GM23338 (cell line): ENCODE measurements at regions not wholly inside any gene's neighbourhood (a gene's known extent, or its start where the extent isn't known, plus 50 kb on each side); places are given as distances from the start of the nearest gene placed in this dataset.

Experiments
- ATAC-seq: fragments of 200-7000 bp; cut with Tn5 transposase; 3 replicates; pipeline ENCODE4 v1.9.1; 2020
- DNase-seq: peaks from one replicate; pipeline ENCODE4 v3.0.0-alpha.2; 2015; ENCODE audit warnings: low spot score
- H2AFZ ChIP-seq: fragments of 200-600 bp; sonication (generic); 2 replicates; pipeline ENCODE4 v1.8.0; 2016; ENCODE audit warnings: antibody characterized with exemption, mild to moderate bottlenecking, moderate library complexity
- H3F3A ChIP-seq: fragments of 200-600 bp; sonication (generic); replicated peaks from 2 replicates; pipeline ENCODE4 v1.8.0; 2017; ENCODE audit warnings: antibody characterized with exemption, mixed run types, low read depth
- H3K27ac ChIP-seq: fragments of 200-600 bp; sonication (generic); 2 replicates; pipeline ENCODE4 v1.6.1; 2016; ENCODE audit warnings: low read depth
- H3K27me3 ChIP-seq: fragments of 200-600 bp; sonication (generic); 2 replicates; pipeline ENCODE4 v1.8.0; 2016; ENCODE audit warnings: mild to moderate bottlenecking, mixed run types, moderate library complexity; ENCODE audit not compliant: insufficient read depth
- H3K36me3 ChIP-seq: fragments of 200-600 bp; sonication (generic); 2 replicates; pipeline ENCODE4 v1.8.0; 2016; ENCODE audit warnings: mild to moderate bottlenecking; ENCODE audit not compliant: insufficient read depth
- H3K4me1 ChIP-seq: fragments of 200-600 bp; sonication (generic); 2 replicates; pipeline ENCODE4 v1.8.0; 2016; ENCODE audit warnings: mild to moderate bottlenecking, moderate library complexity; ENCODE audit not compliant: insufficient read depth
- H3K4me2 ChIP-seq: fragments of 200-600 bp; sonication (generic); 2 replicates; pipeline ENCODE4 v1.7.1; 2017; ENCODE audit warnings: mixed run types
- H3K4me3 ChIP-seq: fragments of 200-600 bp; sonication (generic); 2 replicates; pipeline ENCODE4 v1.6.1; 2016; ENCODE audit warnings: mixed run types
- H3K79me2 ChIP-seq: fragments of 200-600 bp; sonication (generic); replicated peaks from 2 replicates; pipeline ENCODE4 v1.8.0; 2017; ENCODE audit warnings: mild to moderate bottlenecking; ENCODE audit not compliant: insufficient read depth
- H3K9me2 ChIP-seq: fragments of 200-600 bp; sonication (generic); 2 replicates; pipeline ENCODE4 v1.8.0; 2017; ENCODE audit not compliant: insufficient read depth
- H4K20me1 ChIP-seq: fragments of 200-600 bp; sonication (generic); replicated peaks from 2 replicates; pipeline ENCODE4 v1.8.0; 2017; ENCODE audit warnings: mild to moderate bottlenecking; ENCODE audit not compliant: insufficient read depth
- H3K27ac Mint-ChIP-seq: 2 replicates; pipeline ENCODE4 v1.8.0; 2020; ENCODE audit warnings: inconsistent platforms, mild to moderate bottlenecking, moderate library complexity, mixed read lengths
- H3K27me3 Mint-ChIP-seq: 3 replicates; pipeline ENCODE4 v1.8.0; 2022; ENCODE audit warnings: low read depth, mild to moderate bottlenecking, moderate library complexity, mixed read lengths, inconsistent platforms; ENCODE audit not compliant: insufficient read depth, poor library complexity
- H3K36me3 Mint-ChIP-seq: 3 replicates; pipeline ENCODE4 v1.8.0; 2021; ENCODE audit warnings: low read depth, mild to moderate bottlenecking, inconsistent platforms, moderate library complexity, mixed read lengths
- H3K4me1 Mint-ChIP-seq: 3 replicates; pipeline ENCODE4 v1.8.0; 2020; ENCODE audit warnings: mild to moderate bottlenecking, inconsistent platforms, mixed read lengths
- H3K4me3 Mint-ChIP-seq: 3 replicates; pipeline ENCODE4 v1.8.0; 2021; ENCODE audit warnings: moderate library complexity, mild to moderate bottlenecking, inconsistent platforms, mixed read lengths
- H3K9me3 Mint-ChIP-seq: 3 replicates; pipeline ENCODE4 v1.8.0; 2020; ENCODE audit warnings: moderate library complexity, mild to moderate bottlenecking, inconsistent platforms, mixed read lengths
- CREB1 ChIP-seq: fragments of 250-450 bp; sonication (Bioruptor Pico); IDR thresholded peaks from 2 replicates; pipeline ENCODE4 v1.5.0; 2020; ENCODE audit warnings: low read depth, mild to moderate bottlenecking, moderate library complexity
- EZH2 ChIP-seq: fragments of 200-600 bp; sonication (generic); IDR thresholded peaks from one replicate; pipeline ENCODE4 v1.8.0; 2017; ENCODE audit warnings: antibody characterized with exemption, mild to moderate bottlenecking, low read depth; ENCODE audit not compliant: unreplicated experiment
- EZH2phosphoT487 ChIP-seq: fragments of 200-600 bp; sonication (generic); IDR thresholded peaks from one replicate; pipeline ENCODE4 v1.8.1; 2018; ENCODE audit warnings: antibody characterized with exemption; ENCODE audit not compliant: unreplicated experiment
- JUNB ChIP-seq: IDR thresholded peaks from one replicate; pipeline ENCODE4 v1.6.1; 2016; ENCODE audit warnings: antibody characterized with exemption; ENCODE audit not compliant: unreplicated experiment
- NANOG ChIP-seq: IDR thresholded peaks from 2 replicates; pipeline ENCODE4 v1.6.1; 2016; ENCODE audit warnings: antibody characterized with exemption, borderline replicate concordance
- POLR2AphosphoS5 ChIP-seq: IDR thresholded peaks from 2 replicates; pipeline ENCODE4 v1.6.1; 2016; ENCODE audit warnings: antibody characterized with exemption, low read depth
- REST ChIP-seq: IDR thresholded peaks from one replicate; pipeline ENCODE4 v1.6.1; 2018; ENCODE audit warnings: antibody characterized with exemption; ENCODE audit not compliant: unreplicated experiment
- STAT1 ChIP-seq: IDR thresholded peaks from one replicate; pipeline ENCODE4 v1.6.1; 2016; ENCODE audit warnings: antibody characterized with exemption; ENCODE audit not compliant: unreplicated experiment
- ZNF114 ChIP-seq: fragments of 250-450 bp; sonication (Bioruptor Pico); IDR thresholded peaks from 2 replicates; pipeline ENCODE4 v1.5.0; 2020; ENCODE audit warnings: mild to moderate bottlenecking, moderate library complexity
- ZNF331 ChIP-seq: fragments of 250-450 bp; sonication (Bioruptor Pico); IDR thresholded peaks from 2 replicates; pipeline ENCODE4 v1.5.0; 2020; ENCODE audit warnings: low read depth, mild to moderate bottlenecking, moderate library complexity
- TF ChIP-seq, protein P1 (sequence below), 2 experiments: fragments of 200-600 bp in 1 of 2; sonication (generic) in 1 of 2; conservative IDR thresholded peaks; 2 replicates each; pipeline versions ENCODE4 v1.5.1 to v1.6.1; 2016 to 2017; ENCODE audit warnings: antibody characterized with exemption in 2 of 2, low read depth in 2 of 2, mild to moderate bottlenecking in 2 of 2, moderate library complexity in 1 of 2
- TF ChIP-seq, protein P2 (sequence below): IDR thresholded peaks from 2 replicates; pipeline ENCODE4 v1.6.1; 2016; ENCODE audit warnings: antibody characterized with exemption

DNA sequence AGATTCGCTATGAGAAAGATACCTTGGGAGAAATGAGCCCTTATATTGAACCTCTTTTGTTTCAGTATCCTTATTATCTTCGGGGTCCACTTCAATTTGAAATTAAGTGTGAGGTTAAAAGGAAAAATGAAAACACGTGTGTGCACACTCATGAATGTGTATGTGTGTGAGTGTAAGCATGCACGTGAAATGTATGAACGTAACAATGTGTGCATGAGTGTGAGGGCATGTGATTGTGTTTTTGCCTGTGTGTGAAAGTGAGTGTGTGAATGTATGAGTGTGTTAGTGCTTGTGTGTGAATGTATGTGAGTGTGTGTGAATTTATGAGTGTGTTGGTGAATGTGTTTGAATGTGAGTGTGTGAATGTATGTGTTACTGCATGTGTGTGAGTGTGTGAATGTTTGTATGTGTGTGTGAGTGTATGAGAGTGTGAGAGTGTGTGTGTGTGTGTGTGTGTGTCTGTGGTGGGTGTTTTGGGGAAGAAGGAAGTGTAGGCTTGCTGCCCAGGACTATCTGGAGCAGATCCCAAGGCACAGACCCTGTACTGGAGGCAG, 224.0 kb upstream of the CDH13 start:
- no peak overlapping the region for H2AFZ ChIP-seq
- H3K79me2 ChIP-seq = no peaks in the 10 kb centered on the region
- H3K36me3 ChIP-seq = no peaks in the 10 kb centered on the region
- H4K20me1 ChIP-seq = no peaks in the 10 kb centered on the region
- no peaks in the 10 kb centered on the region for H3F3A ChIP-seq
- Mint-ChIP-seq H3K27ac (no peak overlapping the region), H3K9me3 (no peaks in the 10 kb centered on the region; the same call in 2 of the 3 replicates), H3K27me3 (peaks cover 4% of the 10 kb centered on the region), H3K36me3 (no peaks in the 10 kb centered on the region), H3K4me3 (no peak overlapping the region), H3K4me1 (peaks cover 7% of the 10 kb centered on the region; the same call in 2 of the 3 replicates)
- H3K27ac ChIP-seq = no peak overlapping the region
- no peak for ATAC-seq
- no peaks in the 10 kb centered on the region for H3K27me3 ChIP-seq
- TF ChIP-seq EZH2phosphoT487 (no peak), ZNF331 (CRISPR knock-in tag) (no peak), CREB1 (no peak)
- no peaks in the 10 kb centered on the region for H3K4me1 ChIP-seq
- no peaks in the 10 kb centered on the region; the same call in 1 of the 2 replicates for H3K9me2 ChIP-seq
- H3K4me3 ChIP-seq = no peak overlapping the region
- H3K4me2 ChIP-seq = no peak overlapping the region
- DNase-seq = no peak

DNA sequence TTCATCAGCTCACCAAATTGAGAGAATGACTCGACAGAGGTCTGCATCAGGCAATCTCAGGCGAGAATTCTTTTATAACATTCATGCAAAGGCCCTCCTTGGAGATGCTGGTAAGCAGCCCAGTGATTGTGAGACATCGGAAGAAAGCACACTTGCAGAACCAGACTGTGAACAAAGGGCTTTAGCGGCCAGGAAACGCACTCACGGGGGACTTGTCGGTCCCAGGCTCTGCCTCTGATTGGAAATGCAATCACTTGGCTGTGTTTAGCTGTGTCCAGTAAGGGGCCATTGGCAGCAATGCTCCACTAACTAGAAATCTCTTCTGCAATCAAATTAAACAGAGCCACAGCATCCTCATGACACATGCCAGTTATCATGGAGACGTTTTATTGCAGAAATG, 226.7 kb upstream of the CDH13 start:
- Mint-ChIP-seq H3K9me3 (no peaks in the 10 kb centered on the region), H3K36me3 (no peaks in the 10 kb centered on the region), H3K27me3 (no peaks in the 10 kb centered on the region), H3K4me3 (no peak overlapping the region), H3K27ac (no peak overlapping the region), H3K4me1 (no peaks in the 10 kb centered on the region)
- Histone ChIP-seq H2AFZ (no peak overlapping the region), H3K36me3 (no peaks in the 10 kb centered on the region), H3K79me2 (no peaks in the 10 kb centered on the region), H4K20me1 (no peaks in the 10 kb centered on the region), H3K4me2 (no peak overlapping the region), H3K27me3 (no peaks in the 10 kb centered on the region), H3K9me2 (no peaks in the 10 kb centered on the region; the same call in 1 of the 2 replicates), H3F3A (no peaks in the 10 kb centered on the region), H3K4me3 (no peak overlapping the region), H3K27ac (no peak overlapping the region), H3K4me1 (no peaks in the 10 kb centered on the region)
- no peak for ATAC-seq
- DNase-seq = no peak
- TF ChIP-seq, protein P1, sequence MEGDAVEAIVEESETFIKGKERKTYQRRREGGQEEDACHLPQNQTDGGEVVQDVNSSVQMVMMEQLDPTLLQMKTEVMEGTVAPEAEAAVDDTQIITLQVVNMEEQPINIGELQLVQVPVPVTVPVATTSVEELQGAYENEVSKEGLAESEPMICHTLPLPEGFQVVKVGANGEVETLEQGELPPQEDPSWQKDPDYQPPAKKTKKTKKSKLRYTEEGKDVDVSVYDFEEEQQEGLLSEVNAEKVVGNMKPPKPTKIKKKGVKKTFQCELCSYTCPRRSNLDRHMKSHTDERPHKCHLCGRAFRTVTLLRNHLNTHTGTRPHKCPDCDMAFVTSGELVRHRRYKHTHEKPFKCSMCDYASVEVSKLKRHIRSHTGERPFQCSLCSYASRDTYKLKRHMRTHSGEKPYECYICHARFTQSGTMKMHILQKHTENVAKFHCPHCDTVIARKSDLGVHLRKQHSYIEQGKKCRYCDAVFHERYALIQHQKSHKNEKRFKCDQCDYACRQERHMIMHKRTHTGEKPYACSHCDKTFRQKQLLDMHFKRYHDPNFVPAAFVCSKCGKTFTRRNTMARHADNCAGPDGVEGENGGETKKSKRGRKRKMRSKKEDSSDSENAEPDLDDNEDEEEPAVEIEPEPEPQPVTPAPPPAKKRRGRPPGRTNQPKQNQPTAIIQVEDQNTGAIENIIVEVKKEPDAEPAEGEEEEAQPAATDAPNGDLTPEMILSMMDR (conservative IDR thresholded peaks at IDR 0.05; ENCODE audit: low read depth in 2 of 2) = no peak
- TF ChIP-seq STAT1 (no peak), JUNB (no peak), EZH2 (no peak), CREB1 (no peak), NANOG (no peak), REST (no peak), POLR2AphosphoS5 (no peak), EZH2phosphoT487 (no peak), ZNF331 (CRISPR knock-in tag) (no peak), ZNF114 (CRISPR knock-in tag) (no peak)
- TF ChIP-seq, protein P2, sequence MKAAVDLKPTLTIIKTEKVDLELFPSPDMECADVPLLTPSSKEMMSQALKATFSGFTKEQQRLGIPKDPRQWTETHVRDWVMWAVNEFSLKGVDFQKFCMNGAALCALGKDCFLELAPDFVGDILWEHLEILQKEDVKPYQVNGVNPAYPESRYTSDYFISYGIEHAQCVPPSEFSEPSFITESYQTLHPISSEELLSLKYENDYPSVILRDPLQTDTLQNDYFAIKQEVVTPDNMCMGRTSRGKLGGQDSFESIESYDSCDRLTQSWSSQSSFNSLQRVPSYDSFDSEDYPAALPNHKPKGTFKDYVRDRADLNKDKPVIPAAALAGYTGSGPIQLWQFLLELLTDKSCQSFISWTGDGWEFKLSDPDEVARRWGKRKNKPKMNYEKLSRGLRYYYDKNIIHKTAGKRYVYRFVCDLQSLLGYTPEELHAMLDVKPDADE = no peak
